ENCODE measurements at regions not wholly inside any gene's neighbourhood (a gene's known extent, or its start where the extent isn't known, plus 50 kb on each side); places are given as distances from the start of the nearest gene placed in this dataset.

DNA sequence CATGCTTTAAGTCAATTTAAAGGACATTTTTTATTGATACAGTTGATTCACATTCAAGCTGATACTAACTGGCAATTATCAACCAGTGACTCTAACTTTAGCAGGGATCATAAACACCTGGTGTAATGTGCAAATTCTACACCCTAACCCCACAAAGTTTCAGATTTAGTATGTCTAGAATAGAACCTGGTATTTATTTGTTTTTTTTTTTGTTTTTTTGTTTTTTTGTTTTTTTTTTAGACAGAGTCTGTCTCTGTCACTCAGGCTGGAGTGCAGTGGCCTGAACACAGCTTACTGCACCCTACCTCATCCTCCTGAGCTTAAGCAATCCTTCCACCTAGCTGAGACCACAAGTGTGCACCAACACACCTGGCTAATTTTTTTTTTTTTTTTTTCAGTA, 311.2 kb upstream of the SEMA6A start:
- H3K9me3 ChIP-seq: no peaks in the 10 kb centered on the region
- H3K27me3 ChIP-seq: no peaks in the 10 kb centered on the region
- no peak overlapping the region for H3K27ac ChIP-seq
- DNase-seq: no peak
- no peak for TF ChIP-seq POLR2A (IDR thresholded peaks at IDR 0.05)
- TF ChIP-seq, protein P1, sequence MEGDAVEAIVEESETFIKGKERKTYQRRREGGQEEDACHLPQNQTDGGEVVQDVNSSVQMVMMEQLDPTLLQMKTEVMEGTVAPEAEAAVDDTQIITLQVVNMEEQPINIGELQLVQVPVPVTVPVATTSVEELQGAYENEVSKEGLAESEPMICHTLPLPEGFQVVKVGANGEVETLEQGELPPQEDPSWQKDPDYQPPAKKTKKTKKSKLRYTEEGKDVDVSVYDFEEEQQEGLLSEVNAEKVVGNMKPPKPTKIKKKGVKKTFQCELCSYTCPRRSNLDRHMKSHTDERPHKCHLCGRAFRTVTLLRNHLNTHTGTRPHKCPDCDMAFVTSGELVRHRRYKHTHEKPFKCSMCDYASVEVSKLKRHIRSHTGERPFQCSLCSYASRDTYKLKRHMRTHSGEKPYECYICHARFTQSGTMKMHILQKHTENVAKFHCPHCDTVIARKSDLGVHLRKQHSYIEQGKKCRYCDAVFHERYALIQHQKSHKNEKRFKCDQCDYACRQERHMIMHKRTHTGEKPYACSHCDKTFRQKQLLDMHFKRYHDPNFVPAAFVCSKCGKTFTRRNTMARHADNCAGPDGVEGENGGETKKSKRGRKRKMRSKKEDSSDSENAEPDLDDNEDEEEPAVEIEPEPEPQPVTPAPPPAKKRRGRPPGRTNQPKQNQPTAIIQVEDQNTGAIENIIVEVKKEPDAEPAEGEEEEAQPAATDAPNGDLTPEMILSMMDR (IDR thresholded peaks at IDR 0.05): no peak
- H3K4me3 ChIP-seq: no peak overlapping the region
- no peaks in the 10 kb centered on the region for H3K4me1 ChIP-seq
- no peaks in the 10 kb centered on the region for H3K36me3 ChIP-seq

DNA sequence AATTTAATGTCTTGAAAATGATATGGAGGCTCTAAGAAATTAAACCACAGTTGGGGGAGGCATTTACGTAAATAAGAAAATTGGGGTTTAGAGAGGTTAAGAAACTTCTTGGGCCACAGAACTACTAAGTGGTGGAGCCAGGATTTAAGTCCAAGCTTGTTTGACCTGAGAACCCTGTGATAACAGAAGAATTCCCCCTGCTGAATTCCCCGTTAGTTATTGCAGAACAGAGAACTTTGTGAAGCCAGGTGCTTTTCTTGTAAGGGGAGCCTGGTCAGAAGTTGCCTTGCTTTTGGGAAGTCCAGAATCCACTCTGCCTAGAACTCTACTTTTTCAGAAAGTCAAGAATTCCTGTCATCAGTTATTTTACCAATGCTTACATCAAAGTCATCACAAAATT, 309.3 kb upstream of the SEMA6A start:
- Histone ChIP-seq H3K4me3 (no peak overlapping the region), H3K4me1 (no peaks in the 10 kb centered on the region), H3K27ac (no peak overlapping the region), H3K36me3 (no peaks in the 10 kb centered on the region), H3K9me3 (no peaks in the 10 kb centered on the region), H3K27me3 (no peaks in the 10 kb centered on the region)
- no peak for DNase-seq
- TF ChIP-seq, protein P1 (IDR thresholded peaks at IDR 0.05): no peak
- TF ChIP-seq POLR2A (IDR thresholded peaks at IDR 0.05): no peak

DNA sequence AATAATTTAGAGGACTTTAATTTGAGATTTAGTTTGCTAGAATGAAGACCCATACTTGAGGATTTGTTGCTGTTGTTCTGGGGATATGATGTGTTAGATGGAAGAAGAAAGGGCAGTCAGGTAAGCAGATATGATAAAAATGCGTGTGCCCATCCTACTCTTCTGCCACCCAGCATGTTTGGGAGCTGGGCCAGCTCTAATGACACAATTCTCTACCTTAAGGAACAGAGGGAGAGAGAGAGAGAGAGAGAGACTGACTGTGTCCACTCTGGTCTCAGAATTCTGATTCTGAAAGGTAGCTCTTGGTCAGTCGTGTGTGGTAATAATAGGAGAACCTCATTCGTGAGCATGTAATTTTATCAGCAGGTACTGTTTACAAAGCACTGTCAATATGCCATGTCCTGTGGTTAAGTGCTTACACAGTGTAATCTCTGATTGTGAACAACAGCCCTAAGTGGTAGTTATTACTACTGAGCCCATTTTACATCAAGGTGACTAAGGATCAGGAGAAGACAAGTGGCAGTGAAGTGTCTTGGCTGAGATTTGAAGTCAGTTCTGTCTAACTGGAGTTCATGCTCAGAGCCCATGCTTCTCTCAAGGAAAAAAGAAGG, 307.4 kb upstream of the SEMA6A start:
- Histone ChIP-seq H3K27me3 (no peaks in the 10 kb centered on the region), H3K27ac (no peak overlapping the region), H3K9me3 (no peaks in the 10 kb centered on the region), H3K36me3 (no peaks in the 10 kb centered on the region), H3K4me3 (no peak overlapping the region), H3K4me1 (no peaks in the 10 kb centered on the region)
- no peak for DNase-seq
- TF ChIP-seq, protein P1 (IDR thresholded peaks at IDR 0.05): no peak
- TF ChIP-seq POLR2A (IDR thresholded peaks at IDR 0.05): no peak

DNA sequence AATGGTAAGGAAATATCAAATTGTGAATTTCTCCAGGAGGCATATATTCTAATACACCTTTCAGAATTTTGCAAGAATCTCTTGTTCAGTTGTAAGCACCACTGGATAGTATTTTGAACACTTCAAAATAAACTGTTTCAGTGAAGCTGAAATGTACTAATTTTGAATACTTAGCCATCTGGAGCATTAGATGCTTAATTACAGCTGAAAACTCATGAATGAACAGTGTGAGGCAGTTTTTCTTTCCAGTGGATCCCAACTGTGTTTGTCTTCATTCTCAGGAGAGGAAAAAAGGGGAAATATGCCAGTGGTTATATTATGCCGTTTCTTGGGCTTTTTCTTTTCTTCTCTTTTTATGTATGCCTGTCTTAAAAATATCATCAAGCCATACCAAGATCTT, 306.0 kb upstream of the SEMA6A start:
- H3K9me3 ChIP-seq: no peaks in the 10 kb centered on the region
- no peaks in the 10 kb centered on the region for H3K27me3 ChIP-seq
- no peaks in the 10 kb centered on the region for H3K4me1 ChIP-seq
- H3K27ac ChIP-seq: no peak overlapping the region
- no peaks in the 10 kb centered on the region for H3K36me3 ChIP-seq
- no peak for TF ChIP-seq POLR2A (IDR thresholded peaks at IDR 0.05)
- TF ChIP-seq, protein P1 (IDR thresholded peaks at IDR 0.05): no peak
- no peak overlapping the region for H3K4me3 ChIP-seq
- no peak for DNase-seq

DNA sequence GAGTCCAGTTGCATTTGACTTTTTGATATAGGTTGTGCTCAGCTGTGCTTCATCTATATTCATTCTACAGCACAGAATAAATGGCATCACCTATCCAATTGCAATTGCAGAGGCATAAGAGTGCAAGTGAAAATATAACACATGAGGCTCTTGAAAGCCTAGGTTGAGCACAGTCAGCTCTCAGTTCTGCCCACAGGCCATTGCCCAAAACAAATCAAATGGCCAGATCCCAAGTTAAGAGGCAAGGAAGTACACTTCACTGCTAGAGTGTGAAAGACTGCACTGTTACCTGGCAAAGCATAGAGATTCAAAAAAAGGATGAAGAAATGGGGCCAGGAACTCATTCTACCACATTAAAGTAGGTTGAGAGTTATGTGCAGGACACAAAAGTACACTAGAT, 305.5 kb upstream of the SEMA6A start:
- DNase-seq: no peak
- TF ChIP-seq, protein P1 (IDR thresholded peaks at IDR 0.05): no peak
- TF ChIP-seq POLR2A (IDR thresholded peaks at IDR 0.05): no peak
- H3K36me3 ChIP-seq: no peaks in the 10 kb centered on the region
- H3K27ac ChIP-seq: no peak overlapping the region
- no peaks in the 10 kb centered on the region for H3K27me3 ChIP-seq
- H3K9me3 ChIP-seq: no peaks in the 10 kb centered on the region
- no peak overlapping the region for H3K4me3 ChIP-seq
- no peaks in the 10 kb centered on the region for H3K4me1 ChIP-seq

All from Peyer's patch (tissue), 4 donors.